Activated T-helper 1 cell treated with Interleukin-2 at 50 U/mL for 16 hours (primary cell): ENCODE measurements at regions not wholly inside any gene's neighbourhood (a gene's known extent, or its start where the extent isn't known, plus 50 kb on each side); places are given as distances from the start of the nearest gene placed in this dataset.
"Not testable (repeated sequence)": the region's sequence is repeated elsewhere in the genome, so short reads cannot be mapped to it uniquely, and the experiment has no call there.

Experiments
- DNase-seq: peaks from one replicate; pipeline ENCODE4 v3.0.0-alpha.2; 2020; ENCODE audit warnings: low read depth

- DNase-seq: not testable (repeated sequence)
These were observed 1387.5 kb downstream of the AACS start for GRCh38 chr12:126452686-126453085.

GRCh38 chr12:126454581-126454980 lies 1389.3 kb downstream of the AACS start:
- DNase-seq: no peak

GRCh38 chr12:126457776-126458175 lies 1392.5 kb downstream of the AACS start:
- no peak for DNase-seq

- DNase-seq: no peak
These were observed 1398.9 kb downstream of the AACS start for GRCh38 chr12:126464153-126464552.

- DNase-seq: no peak
These were observed 1404.0 kb downstream of the AACS start for GRCh38 chr12:126469211-126469610.

- no peak for DNase-seq
These were observed 1409.5 kb downstream of the AACS start for GRCh38 chr12:126474703-126475102.

GRCh38 chr12:126480451-126480850 lies 1415.2 kb downstream of the AACS start:
- no peak for DNase-seq

- no peak for DNase-seq
These were observed 1416.5 kb downstream of the AACS start for GRCh38 chr12:126481688-126482087.

- no peak for DNase-seq
These were observed 1417.1 kb downstream of the AACS start for GRCh38 chr12:126482238-126482889.

- no peak for DNase-seq
These were observed 1418.2 kb downstream of the AACS start for GRCh38 chr12:126483145-126484068.

GRCh38 chr12:126487431-126487980 lies 1422.3 kb downstream of the AACS start:
- no peak for DNase-seq

- DNase-seq: no peak
These were observed 1423.6 kb downstream of the AACS start for GRCh38 chr12:126488806-126489205.

GRCh38 chr12:126492181-126492580 lies 1426.9 kb downstream of the AACS start:
- no peak for DNase-seq

- DNase-seq: no peak
These were observed 1428.3 kb downstream of the AACS start for GRCh38 chr12:126493366-126494108.

GRCh38 chr12:126496201-126496600 lies 1431.0 kb downstream of the AACS start:
- no peak for DNase-seq

- no peak for DNase-seq
These were observed 1441.4 kb downstream of the AACS start for GRCh38 chr12:126506426-126507182.

GRCh38 chr12:126507231-126507630 lies 1442.0 kb downstream of the AACS start:
- DNase-seq: no peak

- no peak for DNase-seq
These were observed 1444.3 kb downstream of the AACS start for GRCh38 chr12:126509572-126509971.

- no peak for DNase-seq
These were observed 1445.4 kb downstream of the AACS start for GRCh38 chr12:126510630-126511029.

- DNase-seq: no peak
These were observed 1448.0 kb downstream of the AACS start for GRCh38 chr12:126512916-126513913.
